HG02973 (cell line): ENCODE measurements at regions not wholly inside any gene's neighbourhood (a gene's known extent, or its start where the extent isn't known, plus 50 kb on each side); places are given as distances from the start of the nearest gene placed in this dataset.

Source experiments
- ATAC-seq: cut with Tn5 transposase; IDR thresholded peaks from one replicate; pipeline ENCODE4 v1.9.1; 2021; ENCODE audit warnings: moderate library complexity; ENCODE audit not compliant: unreplicated experiment

DNA sequence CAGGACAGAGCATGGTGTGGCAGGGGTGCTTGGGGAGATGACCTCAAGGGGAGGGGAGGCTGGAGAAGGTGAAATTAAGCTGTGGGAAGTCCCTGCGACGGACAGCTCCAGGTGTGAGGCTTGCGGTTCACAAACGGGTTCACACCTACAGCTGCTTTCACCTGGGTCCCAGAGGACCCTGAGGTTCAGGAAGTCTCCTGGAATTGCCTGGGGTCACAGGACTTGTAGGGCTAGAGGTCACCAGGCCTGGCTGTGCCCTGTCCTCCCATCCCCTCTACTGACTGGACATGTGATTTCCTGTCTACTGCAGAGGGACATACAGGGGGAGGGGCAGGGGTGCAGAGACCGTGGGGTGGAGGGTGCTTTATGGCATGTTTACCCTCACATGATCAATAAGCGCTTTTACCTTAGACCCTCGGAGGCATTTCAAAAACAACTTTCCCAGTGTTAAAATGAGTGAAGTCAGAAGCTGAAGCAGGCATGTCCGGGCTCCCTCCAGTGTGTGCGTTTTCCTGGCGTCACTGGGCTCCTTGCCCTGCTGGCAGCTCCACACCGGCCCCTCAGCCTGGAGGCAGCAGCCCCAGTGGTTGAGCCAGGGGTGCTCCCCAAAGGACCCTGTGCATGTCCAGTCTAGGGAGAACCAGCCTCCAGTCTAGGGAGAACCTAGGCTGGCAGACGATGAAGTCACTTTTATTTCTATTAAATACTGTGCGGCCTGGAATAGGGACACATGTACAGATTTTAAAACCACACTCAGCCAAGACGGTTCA, 66.6 kb upstream of the IGFBP3 start:
- ATAC-seq = no peak

DNA sequence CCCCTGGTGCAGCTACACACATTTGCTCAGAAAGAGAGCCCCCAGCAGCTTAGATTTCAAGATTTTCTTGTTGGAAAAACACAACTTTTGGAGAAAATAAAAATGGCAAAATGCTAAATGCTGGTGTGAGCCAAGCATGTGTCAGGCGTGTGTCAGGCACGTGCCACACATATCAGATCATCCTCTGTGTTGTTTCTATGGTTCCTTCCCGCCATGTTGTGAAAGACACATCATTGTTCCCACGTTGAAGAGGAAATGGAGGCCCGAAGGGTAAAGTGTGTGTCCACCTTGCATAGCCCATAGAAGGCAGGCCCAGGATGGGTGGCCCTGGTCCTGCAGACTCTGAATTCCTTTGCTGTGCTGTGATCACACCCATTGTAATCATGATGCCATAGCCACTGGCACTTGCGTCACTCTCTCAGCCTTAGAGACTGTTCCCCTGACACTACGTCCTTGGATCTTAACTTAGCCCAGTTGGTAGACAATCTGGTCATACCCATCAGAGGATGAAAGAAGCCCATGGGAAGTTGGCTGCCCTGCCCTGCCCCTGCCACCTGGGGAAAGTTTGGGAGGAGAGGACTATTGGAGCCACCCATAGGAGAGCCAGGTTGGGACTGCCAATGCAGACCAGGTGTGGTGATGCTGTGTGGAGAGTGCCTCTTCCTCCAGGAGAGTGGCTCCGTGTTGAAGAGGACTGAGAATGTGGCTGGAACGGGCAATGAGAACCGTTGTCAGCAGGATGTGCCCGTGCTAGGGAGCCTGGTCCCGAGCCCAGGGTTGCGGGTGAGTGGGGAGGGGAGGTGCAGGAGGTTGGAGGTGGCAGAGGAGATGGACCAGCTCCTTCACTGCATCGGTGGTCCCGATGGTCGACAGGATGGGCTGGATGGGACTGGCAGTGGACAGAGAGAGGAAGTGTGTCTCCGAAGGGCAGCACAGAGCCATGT, 65.6 kb upstream of the IGFBP3 start:
- ATAC-seq = no peak

DNA sequence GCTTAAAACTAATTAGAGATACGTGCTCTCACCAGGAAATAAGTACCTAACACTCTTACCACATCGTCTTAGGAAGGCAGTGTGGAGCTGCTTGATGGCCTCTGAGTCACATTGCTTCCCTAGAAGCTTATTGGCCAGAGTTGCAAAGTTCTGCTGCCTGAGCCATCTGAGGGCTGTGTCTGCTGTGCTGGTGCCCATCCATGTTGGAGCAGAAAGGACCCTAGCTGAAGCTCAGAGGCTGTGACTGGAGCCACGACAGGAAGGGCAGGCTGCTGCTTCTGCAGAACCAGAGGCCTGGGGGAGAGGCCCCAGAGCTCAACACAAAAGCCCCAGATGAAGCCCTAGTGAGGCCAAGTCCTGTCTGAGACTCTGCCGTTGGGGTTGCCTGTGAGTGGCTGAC, 64.8 kb upstream of the IGFBP3 start:
- ATAC-seq = no peak

DNA sequence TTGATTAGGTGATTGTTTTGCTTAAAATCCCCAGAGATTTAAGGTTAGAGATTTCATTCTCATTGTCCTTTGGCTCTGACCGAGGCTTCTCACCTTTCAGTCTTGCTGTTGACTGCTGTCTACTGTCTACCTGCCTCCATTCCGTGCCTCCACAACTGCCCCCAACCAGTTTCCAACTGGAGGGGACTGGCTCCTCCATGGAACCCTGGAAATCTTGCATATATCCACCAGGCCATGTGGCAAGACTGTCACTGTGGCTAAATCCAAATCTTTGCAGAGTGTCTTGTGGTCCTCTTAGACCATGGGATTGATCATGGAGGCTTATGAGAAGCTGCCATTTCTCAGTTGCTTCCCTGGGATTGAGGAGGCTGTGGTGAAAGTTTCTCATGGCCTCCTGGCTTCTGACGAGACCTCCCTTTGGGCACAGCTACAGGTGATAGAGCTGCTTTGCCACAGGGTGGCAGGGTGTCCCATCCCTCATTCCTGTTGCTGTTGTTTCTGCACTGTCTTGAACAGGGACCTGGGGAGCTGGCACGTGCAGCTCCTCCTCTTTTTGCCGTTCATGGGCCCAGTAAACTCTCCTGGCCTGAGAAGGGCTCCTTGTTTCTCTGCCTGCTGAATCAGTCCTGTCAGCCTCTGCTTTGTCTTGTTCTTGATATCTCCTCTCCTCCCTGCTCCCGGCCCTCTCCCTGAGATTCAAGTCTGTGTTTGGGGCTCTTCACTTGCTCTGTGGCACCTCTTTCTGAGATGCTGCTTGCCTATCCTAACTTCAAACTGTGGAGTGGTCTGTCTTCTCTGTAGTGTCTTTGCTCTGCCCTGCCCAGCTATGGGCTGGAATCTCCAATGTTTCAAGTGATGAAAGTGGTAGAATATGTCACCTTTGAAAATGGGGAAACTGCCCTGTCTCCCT, 63.6 kb upstream of the IGFBP3 start:
- ATAC-seq = no peak

DNA sequence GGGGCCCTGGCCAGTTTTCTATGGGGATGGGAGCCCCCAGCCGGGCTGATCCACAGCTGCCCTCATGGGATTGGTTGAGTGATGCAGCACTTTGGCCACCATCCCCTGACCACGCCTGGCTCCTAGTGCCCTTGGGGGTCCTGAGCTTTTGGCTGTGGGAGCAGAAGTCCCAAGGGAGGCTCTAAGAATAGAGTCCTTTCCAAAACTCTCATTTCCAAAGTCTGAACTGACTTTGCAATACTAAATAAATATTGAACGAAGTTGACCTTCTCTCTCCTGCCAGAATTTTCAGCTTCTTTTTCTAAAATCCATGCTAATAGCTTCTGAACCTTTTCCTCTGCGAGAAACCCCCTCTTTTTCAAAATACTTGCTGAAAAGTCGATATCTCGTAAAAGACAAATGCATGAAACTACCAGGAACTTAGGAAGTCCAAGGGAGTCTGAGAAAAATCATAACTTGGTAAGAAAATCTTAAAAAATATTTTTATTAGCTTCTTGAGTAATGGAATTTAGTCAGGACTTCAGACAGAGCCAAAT, 62.7 kb upstream of the IGFBP3 start:
- ATAC-seq = no peak

DNA sequence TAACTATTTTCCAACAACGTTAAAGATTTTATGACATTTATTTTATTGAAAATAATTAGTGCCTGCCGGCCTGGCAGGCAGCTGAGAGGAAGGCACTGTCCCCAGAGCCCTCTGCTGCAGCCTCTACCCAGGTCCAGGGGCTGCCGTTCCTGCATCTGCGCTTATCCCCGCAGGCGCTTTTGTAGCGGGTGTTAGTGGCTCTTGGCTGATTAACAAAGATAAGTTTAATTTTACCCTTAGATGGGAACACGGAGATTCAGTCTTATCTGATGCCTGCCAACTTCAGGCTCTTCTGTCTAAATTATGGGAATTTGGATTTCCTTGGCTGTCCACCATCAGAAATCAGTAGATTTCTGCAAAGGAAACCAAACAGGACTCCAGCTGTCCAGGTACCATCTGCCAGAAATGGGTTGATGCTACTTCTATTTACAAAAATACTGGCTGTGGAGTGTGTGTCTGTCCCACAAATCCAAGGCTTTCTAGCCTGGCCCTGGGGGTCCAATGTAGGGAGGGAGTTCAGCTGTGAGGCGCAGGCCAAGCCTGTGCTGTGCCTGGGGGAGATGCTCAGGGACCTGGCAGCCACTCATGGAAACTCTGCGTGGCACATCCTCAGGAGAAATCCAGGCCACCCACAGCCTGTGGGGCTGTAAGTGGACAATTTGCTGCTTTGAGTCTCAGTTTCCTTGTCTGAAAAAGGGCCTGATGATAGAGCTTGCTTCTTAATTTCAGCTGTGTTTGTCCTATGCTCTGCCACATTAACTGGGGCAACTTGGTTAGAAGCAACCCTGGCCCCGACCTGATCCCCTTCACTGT, 62.0 kb upstream of the IGFBP3 start:
- no peak for ATAC-seq

DNA sequence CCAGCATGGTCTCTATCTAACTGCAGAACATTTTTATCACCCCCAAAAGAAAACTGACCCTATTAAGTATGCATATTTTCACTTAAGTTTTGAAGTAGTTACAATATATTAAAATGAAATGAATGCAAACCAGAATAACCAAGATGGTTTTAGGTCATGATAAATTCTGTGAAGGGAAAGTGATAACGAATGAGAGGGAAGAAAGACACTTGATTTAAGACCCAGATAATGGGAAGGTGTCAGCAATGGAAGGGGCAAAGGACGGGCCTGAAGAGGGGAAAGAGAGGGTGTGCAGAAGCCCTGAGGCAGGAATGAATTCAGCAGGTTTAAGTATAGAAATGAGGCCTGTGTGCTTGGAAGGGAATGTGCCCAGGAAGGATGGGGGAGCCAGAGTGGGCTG, 61.1 kb upstream of the IGFBP3 start:
- ATAC-seq = no peak

DNA sequence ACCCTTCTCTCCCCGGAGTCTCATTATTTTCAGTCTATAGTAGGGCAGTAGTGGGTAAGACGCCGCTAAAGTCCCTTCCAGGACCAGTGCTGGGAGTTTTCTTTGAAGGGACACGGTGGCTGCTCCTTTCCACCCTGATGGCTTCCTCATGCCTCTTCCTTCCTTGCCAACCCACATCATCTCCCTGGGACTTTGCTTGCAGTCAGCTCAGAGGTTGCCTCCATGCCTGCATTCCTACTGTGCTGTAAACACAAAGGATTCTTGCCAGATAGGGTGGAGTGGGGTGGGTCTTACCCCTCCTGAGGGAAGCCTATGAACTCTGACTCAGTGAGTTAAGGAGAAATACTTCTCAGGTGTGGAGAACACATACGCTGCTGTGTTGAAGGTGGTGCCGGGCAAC, 59.9 kb upstream of the IGFBP3 start:
- no peak for ATAC-seq

DNA sequence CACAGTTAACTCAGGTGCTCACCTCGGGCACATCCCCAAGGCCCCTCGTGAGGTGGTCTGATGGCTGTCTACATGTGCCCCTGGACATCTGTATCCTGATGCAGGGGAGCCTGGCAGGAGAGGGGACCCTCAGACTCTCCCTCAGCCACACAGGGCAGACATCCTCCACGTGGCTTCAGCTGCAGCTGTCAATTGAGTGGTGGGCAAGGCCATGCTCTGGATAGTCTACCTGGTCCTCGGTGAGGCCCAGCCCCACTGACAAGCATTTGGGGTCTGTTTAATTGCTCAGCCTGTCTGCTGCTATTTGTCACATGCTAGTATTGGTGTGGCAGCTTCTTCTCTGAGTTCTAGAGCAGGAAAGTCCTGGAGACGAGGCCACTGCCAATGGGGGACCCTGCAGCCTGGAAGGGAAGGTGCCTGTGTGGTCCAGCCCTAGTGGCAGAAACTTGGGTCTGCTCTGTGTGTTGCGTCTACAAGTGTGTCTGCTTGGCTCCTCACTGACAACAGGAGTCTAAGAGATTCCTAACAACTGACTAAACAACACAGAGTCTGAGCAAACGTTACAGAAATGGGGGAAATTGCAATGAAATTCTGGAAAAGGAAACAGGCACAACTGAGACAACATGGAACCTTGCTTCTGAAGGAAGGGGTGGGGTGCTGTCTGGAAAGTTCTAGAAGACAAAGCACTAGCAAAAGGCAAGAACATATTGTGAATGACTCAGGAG, 59.3 kb upstream of the IGFBP3 start:
- no peak for ATAC-seq

DNA sequence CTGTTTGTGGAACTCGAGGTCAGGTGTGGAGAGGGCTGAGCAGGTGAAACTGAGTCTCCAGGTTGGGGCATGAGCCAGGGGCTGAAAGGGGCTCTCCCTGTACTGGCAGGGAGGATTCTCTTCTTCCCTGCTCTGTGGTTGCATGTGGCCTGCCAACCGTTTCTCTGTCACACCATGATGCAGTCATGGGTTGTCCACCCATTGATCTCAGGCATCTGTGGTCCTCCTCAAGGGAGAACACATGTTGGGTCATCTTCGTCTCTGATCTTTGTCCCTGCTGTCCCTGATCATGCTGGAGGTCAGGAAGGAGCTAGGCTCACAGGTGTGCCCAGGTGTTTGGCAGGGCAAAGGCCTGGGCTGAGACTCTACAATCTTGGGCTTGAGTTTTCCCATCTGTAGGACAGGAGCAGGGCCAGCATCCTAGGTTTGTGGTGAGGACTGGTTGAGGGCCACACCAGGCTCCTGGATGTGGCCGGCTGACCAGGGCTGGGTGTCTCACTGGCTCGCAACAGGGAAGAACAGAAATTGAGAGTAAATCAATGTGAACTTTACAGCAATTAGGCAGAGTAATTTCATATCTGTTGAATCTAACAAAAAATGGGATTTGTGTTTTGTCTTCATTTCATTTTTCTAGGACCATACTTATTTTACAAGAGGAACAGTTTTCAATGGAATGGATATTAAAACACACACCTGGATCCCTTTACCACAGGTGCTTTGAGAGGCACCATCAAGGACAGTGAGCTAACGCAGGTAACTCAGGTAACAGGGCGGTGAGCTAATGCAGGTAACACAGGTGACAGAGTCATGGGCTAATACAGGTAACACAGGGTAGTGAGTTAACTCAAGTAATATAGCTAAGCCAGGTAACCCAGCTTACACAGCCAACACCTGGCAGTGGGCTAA, 58.5 kb upstream of the IGFBP3 start:
- ATAC-seq = no peak

DNA sequence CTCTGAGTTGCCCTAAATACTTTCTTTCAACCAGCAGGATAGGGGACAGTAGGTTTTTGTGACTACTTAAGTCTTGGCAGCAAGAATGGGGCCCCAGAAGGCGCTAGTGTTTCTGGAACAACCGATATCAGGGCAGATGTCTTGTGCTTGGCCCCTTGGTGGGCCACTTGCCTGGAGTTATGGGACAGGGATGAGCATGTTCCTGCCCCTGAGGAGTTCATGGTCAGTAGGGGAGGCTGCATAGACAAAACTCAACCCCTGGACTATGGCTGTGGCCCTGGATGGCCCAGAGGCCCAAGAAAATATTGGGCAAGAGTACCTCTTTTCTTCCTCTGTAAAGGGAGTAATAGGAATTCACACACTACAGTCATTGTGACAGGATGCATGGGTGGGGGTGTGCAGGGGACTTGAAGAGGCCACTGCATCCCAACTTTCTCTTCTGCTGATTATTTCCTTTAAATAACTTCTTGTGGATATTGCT, 57.7 kb upstream of the IGFBP3 start:
- ATAC-seq = no peak

DNA sequence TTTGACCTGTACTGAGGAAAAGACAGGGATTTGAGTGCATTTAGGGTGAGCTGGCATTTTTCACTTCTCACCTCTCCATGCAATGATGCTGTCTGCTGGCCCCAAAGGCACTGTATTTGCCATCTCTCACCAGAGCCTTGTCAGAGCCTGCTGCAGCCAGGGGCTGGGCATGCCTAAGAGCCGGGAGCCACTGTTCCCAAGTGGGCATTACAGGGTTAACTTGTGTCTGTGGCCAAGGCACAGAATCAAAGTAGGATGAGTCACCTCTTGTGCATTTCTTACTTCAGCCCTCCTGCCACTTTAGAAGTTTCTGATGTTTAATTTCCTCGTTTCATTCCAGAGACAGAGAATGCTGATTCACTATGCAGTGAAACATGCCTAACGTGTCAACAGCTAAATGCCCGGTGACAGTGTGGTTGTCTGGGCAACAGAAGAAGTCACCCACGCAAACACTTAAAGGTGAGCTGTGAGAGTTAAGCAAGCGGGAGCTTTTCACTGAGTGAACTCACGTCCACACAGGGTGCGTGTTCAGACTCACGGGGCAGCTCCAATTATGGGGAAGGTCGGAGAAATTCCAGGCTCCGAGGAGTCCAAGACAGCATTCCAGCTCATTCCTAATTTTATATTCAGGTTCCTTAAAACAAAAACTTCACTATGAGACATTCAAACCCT, 57.1 kb upstream of the IGFBP3 start:
- ATAC-seq = no peak

DNA sequence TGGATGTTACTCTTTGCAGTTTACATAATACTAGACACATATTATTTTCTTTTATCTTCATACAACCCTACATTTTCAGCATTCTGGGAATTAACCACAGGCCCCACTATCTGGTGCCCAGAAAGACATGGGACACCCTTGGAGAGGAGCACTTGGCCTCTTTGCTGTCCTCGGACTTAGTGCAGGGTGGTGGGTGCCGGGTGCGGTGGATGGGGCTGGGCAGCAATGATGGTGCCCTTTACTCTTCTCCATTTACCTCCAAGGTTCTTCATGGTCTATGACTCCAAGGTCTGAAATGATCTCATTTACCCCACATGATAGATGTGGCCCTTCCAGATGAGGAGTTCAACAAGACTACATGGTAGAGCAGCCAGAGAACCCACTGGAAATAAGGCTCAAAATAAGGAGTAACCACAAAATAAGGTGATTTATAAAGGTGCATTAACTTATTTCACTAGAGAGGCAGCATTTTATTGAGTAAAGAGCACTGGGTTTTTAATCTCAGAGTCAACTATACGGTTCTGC, 56.2 kb upstream of the IGFBP3 start:
- no peak for ATAC-seq

DNA sequence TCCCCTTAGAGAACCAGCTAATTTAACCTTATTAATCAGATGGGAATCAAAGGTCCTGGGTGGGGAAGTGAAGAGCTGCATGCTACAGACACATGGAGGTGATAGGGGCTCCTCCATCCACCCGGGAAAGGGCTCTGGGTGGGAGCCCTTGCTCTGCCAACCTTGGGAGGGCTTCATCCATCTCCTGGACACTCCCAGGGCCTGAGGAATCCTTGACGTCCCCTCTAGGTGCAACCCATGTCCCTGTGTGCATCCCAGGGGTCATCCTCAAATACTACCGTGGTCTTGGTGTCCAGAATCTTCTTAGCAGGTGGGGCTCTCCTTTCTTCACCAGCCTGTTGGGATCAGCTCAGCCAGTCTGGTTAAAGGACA, 55.4 kb upstream of the IGFBP3 start:
- no peak for ATAC-seq

DNA sequence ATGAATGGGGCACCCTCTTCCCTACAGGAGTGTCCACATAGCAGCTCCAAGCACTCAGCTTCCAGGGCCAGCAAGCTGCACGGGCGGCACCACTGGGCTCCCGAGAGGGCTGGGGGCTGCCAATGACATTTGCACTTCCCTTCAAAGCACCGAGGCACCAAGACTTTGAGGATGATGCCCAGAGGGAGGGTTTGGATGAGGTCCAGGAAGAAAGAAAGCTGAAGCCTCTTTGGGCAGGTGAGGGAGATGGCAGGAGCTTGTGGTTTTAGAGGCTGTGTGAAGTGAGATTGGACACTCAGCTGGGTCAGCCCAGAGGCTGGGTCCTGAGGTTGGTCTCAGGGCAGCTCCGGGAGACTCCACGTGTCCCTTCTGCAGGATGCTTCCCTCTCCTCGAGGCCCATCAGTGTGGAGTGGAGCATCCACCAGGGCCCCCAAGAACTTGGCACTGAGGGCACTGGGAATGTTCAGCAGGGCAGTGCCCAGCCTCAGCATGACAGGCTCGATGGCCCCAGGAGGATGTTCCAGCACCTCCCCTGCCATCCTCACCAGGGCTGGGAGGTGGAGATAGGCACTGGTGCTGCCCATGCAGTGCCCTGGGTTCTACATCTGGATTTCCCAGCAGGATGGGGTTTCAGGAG, 54.9 kb upstream of the IGFBP3 start:
- ATAC-seq = no peak

DNA sequence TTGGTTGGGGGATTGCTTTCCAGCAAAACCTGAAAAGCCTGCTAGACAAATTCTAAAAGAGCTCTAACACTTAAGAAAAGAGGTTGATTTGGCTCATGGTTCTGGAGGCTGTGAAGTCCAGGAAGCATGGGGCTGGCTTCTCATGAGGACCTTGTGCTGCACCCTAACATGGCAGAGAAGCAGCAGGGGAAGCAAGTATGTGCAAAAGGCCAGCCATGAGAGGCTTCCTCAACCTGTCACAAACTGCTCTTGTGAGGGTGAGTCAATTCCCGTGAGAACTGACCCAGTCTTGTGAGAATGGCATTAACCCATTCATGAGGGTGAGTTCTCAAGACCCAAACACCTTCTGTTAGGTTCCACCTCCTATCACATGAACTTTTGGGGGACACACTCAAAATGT, 54.3 kb upstream of the IGFBP3 start:
- ATAC-seq = no peak
